Astrocyte (in vitro differentiated cells and primary cell): ENCODE measurements at regions not wholly inside any gene's neighbourhood (a gene's known extent, or its start where the extent isn't known, plus 50 kb on each side); places are given as distances from the start of the nearest gene placed in this dataset.

Experiments used
- CTCF ChIP-seq: IDR thresholded peaks from 2 replicates; pipeline ENCODE4 v1.5.1; 2011; ENCODE audit warnings: low read depth, mild to moderate bottlenecking, inconsistent platforms, low read length, moderate library complexity; ENCODE audit not compliant: insufficient read depth
- EZH2 ChIP-seq: IDR thresholded peaks from 2 replicates; pipeline ENCODE4 v1.6.1; 2012; ENCODE audit warnings: mild to moderate bottlenecking, low read length, inconsistent platforms; ENCODE audit not compliant: insufficient read depth

GRCh38 chr2:42918041-42918440 lies 125.7 kb upstream of the HAAO start:
- TF ChIP-seq CTCF (no peak), EZH2 (no peak)
